GM18511 (cell line): ENCODE measurements at regions not wholly inside any gene's neighbourhood (a gene's known extent, or its start where the extent isn't known, plus 50 kb on each side); places are given as distances from the start of the nearest gene placed in this dataset.

ENCODE experiments used
- ATAC-seq: cut with Tn5 transposase; IDR thresholded peaks from one replicate; pipeline ENCODE4 v1.9.1; 2021; ENCODE audit warnings: mild to moderate bottlenecking, moderate library complexity; ENCODE audit not compliant: unreplicated experiment

DNA sequence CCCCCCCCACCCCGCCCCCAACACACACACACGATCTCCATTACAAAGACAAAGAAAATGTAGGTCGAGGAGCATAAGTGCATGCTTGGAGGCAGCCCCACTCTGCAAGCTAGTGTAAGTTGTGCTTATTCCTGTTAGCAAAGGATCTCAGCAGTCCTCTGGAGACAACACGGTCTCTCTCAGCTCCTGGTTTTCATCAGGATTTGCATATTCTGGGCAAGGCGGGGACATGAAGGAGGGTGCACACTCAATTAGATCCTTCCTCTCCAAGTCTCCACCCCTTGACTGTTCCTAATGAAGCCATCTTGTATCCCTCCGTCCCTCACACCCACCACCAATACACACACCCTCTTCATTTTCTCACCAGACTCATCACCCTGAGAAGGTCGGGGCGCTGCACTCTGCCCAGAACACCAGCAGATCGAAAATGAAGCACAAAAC is 63.8 kb downstream of the MRPL46 start:
- no peak for ATAC-seq

DNA sequence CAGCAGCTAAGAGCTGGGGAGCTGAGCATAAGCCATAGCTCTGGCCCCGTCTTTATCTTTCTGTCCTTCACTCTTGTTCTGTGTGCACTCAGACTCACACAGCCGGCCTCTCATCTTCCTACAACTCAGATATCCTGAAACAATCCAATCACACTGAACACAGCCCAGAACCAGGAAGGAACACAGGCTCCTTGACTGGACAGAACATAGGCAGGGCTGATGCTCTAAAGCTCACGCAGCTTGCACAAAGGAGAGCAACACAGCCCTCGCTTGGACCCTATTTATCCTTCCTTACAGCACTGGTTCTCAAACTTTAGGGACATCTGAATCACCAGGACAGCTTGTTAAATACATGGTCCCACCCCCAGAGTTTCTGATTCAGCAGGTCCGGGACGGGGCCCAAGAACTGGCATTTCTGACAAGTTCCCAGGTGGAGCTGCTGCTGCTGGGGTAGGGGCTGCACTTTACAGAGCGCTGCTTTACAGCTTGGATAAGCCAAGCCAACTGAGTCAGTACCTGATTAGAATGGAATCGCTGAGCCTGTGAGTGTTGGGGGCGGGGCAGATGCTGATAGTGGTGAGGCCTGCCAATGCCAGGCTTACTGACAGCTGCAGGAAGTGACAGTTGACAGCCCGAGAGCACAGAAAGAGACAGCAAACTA is 65.1 kb downstream of the MRPL46 start:
- ATAC-seq, result no peak

DNA sequence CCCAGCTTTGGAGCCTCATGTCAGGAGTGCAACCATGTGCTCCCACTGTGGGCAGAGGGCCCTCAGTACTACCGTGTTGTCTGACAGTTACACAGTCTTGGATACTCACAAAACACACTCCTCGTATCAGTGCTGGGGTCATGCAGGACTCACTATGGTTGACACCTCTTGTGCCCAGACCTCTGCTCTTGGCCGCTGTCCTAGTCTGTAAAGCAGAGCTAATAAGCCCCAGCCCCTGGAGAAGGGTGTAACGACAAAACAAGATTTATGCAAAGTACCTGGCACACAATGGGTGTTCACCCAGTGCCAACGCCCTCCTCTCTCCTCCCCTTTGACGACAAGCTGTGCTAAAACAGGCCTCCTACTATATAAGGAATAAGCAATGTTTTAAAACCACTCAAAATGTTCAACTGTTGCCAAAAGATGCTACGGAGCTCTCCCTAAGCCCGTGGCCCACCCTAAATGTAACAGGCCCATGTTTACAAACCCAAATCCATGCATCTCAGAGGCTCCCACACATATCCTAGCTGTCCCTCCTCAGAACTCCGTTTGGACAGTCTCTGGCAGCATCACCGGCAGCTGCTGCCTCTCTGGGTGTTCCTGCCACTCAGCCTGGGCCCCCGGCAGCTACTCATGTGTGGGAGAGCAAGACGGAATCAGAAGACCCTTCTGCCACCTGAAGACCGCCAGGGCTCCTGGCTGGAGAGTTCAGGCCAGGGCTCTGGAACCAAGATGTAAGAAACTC is 65.8 kb downstream of the MRPL46 start:
- no peak for ATAC-seq

DNA sequence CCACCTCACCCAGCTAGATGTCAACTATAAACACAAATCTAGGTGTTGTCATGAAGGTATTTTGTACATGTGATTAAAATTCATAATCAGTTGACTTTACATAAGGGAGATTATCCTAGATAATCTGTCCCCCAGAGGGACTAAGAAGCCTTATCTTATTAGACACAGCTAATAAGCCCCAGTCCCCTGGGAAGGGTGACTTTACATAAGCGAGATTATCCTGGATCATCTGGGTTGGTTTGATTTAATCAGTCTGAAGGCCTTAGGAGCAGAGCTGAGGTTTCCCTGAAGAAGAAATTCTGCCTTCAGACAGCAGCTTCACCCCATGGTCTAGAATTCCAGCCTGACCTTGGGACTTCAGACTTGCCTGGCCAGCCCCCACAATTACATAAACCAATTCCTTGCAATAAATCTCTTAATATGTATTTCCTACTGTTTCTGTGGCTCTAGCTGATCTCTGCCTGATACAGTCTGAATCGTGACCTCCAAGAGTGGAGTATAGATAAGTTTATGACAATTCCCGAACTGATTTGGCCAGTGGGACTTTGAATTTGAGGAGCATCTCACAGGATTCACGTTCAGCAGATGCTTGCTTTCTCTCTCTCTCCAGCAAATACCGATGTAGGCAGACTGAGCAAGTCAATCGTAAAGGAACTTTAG is 66.5 kb downstream of the MRPL46 start:
- ATAC-seq, result no peak

DNA sequence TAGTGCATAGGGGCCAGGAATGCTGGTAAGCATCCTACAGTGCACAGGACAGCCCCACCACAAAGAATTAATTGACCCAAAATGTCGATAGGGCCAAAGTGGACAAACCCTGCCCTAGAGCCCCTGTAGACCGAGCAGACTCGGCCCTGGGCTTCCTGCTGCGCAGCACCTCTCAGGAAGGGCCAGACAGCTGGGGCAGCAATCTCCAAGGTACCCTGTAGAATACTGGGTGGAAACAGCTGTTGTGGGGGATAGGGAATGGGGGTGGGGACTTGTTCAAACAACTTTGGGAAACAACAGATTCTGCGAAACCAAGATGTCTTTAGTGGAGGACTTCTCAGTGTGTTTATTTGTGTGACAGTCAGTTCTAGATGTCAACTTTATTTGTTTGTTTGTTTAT is 67.1 kb downstream of the MRPL46 start:
- no peak for ATAC-seq

DNA sequence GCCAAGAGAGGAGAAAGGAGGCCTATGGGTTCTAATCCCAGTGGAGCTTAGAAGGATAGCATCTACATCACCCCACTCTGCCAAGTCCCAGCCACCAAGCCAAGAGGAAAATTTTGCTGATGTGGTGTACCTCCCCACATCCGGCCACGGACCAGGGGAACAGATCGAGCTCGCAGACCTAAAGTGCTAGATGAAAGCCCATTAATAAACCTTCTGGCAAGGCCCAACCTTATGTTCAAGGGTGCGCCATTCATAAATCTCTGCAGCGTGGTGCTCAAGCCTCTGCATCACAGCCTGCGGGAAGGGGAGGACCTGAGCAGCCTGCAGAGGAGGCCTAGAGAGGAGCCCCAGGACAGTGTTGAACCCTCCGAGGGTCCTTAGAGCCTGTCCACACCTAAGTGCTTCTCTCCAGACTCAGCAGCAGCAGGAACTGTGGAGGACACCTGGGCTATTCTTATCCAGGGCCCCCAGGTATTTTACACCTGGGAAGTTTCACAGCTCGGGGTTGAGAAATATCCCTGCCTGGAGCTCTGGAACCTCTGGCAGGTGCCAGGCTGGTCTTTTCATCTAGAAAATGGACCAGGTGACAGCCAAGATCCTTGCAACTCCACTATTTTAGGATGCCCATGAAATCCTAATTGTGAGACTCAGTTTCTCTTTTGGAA is 68.0 kb downstream of the MRPL46 start:
- no peak for ATAC-seq

DNA sequence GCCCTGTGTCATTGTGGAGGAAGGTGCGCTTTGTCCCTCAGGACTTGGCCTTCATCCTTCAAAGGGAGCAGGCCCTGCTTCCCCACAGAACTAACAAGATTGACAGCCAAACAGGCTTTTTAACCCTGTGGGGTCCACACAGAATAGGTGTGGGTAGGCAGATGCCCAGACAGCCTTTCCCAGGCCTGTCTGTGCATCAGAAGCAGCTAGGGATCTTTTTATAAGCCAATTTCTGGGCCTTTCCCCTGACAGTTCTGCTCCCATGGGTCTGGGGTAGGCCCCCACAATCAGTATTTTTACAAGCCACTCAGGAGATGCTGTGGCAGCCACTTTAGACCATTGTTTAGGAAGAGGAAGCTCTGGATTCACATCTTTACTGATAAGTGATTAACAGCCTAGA is 69.2 kb downstream of the MRPL46 start:
- no peak for ATAC-seq

DNA sequence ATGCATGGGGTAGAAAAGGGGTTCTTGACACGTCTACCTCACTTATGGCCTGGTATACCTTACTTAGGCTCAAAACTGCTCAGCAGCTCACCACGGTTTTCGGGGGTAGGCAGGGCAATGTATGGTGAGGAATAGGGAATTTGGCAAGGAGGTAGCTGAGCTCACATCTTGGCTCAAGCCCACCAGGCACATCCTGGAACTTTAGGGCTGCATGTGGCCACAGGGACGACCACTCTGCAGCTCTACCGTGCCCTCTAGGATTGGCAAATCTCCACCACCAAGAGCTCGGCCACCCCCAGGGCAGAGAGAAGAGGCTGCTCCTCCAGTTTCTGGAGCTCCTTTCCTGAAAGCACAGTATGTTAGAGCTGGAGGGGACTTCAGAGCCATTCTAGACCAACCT is 69.7 kb downstream of the MRPL46 start:
- ATAC-seq, result no peak

DNA sequence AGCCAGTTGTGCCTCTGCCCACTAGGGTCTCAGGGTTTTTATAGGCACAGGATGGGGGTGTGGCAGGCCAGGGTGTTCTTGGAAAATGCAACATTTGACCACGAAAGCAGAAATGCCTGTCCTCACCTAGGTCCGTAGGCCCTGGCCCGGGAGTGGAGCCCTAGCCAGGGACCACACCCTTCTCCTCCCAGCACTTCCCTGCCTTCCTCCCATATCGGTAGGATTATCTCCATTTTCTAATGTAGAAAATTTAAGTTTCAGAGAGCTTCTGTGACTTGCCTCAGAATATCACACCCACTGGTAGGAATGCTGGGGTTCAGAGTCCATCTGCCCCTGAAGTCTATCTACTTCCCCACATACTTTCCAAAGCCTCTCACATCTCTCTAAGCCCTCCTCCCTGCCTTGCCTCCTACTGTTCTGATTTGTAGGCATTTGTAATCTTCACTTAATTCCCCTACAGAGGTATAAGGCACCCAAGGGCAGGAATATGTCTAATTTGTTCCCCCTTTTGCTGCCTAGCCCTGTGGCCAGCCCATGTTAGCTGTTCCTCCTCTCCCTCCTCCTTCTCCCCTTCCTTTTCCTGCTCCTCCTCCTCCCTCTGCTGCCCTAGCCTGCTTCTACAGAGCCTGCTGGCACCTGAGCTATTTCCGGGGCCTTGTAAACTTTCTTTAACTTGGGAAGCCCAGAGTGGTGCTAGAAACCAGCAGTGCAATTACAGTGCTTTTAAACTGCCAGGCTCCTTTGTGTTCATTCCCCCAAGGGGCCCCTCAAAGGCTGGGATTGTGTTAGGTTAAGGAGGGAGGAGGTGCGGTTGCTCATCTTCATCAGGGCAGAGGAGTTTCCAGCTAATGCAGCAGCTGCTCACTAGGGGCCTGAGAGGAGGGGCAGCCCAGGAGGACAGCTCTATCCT is 71.1 kb downstream of the MRPL46 start:
- no peak for ATAC-seq

DNA sequence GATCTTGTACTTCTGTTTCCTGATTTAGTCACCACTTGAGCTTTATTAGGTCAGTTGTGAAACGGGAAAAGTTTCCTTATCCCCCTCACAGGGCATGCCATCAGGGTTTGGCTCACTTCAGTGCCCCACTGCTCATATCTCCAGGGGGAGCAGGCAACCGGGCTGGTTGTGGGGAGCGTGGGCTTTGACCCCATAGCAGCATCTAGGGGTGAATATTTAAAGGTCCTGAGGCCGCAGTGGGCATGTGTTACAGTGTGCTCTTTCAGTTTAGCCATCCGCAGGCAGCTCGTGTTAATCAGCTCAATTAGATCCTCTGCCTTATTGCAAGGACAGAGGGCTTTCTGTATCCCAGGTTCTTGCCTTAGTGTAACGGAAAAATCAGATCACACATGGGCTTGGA is 71.9 kb downstream of the MRPL46 start:
- no peak for ATAC-seq

DNA sequence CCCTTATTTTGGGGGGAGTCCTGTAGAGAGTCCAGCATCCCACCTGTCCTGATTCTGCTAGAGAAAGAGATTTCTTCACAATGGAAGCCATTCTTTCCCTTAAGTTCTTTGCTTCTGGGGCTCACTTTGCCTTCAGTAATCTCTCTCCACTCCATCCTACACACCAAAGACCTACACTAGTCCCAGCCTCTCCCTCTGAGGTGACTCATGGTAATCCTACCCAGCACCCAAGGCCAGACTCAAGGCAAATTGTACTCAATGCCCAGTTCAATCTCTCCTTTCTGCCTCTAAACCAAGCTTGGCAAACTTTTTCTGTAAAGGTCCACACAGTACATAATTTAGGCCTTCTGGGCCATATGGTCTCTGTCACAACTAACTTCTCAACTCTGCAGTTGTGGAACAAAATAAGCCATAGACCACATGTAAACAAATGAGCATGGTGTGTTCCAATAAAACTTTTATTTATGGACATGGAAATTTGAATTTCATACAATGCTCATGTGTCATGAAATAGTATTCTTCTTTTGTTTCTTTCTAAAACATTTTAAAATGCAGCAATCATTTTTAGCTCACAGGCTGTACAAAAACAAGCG is 72.5 kb downstream of the MRPL46 start:
- ATAC-seq, result no peak

DNA sequence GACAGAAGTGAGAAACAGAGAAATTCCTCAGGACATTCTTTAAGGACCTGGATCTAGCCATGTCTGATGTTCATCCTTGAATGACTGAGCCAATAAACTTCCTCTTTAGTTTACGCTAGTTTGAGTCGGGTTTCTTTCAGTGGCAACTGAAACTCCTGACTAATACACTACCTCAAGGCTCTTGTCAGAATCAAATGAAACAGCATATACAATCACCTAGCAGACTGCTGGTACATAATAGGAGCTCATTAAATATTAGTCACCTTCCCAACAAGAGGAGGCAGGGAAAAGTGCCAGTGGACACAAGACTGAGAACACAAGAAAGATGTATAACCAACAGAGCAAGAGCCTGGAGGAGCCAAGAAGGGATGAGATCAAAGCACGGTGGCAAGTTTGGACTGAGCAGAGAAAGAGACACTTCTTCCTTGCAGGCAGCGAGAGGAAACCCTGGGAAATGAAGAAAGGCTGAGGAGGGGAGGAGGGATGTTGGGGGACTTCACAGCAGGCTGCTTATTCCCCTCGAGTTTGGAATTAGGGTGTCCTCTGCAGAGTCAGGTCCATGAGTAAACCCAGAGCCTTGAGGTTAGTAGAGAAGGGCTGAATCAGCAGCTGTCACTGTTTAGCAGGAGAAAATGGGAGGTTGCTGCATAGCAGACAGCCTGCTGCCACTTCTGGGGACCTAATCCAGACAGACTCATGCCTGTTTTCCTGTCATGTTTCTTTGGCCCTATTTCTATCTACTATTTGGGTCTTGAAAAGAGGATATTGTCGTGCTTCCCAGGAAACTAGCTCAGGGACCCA is 73.3 kb downstream of the MRPL46 start:
- peak; percentile 50 for ATAC-seq

DNA sequence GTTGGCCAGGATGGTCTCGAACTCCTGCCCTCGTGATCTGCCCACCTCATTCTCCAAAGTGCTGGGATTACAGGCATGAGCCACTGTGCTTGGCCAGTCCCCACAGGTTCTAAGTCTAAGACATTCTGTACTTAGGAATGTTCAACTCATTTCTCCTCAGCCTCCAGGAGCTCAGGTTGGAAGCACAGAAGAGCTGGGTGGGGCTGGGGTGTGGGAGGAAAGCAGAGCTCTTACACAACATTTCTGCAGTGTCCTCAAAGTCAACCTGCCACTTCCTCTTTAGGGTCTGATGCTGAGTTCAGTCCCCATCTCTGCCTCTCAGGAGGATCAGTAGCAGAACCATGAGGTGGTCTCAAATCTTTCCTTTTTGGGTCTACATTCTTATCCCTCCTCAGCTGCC is 75.5 kb downstream of the MRPL46 start:
- no peak for ATAC-seq

DNA sequence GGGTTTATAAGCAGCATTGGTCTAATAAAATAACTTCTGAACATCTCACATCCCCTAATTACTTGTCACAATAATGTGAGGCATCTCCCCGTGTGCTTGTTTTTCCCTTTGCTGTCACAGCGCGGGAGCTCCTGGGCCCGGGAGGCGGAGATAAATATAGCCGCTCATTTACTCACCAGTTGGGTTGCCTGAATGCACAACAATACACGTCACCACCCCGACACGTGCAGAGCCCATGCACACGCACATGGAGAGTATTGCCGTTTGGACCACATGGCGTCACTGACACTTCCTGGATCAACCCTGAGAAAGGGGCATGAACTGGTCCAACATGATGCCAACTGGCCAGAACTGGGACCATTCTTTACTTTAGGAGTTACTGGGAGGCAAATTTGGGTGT is 76.2 kb downstream of the MRPL46 start:
- no peak for ATAC-seq

DNA sequence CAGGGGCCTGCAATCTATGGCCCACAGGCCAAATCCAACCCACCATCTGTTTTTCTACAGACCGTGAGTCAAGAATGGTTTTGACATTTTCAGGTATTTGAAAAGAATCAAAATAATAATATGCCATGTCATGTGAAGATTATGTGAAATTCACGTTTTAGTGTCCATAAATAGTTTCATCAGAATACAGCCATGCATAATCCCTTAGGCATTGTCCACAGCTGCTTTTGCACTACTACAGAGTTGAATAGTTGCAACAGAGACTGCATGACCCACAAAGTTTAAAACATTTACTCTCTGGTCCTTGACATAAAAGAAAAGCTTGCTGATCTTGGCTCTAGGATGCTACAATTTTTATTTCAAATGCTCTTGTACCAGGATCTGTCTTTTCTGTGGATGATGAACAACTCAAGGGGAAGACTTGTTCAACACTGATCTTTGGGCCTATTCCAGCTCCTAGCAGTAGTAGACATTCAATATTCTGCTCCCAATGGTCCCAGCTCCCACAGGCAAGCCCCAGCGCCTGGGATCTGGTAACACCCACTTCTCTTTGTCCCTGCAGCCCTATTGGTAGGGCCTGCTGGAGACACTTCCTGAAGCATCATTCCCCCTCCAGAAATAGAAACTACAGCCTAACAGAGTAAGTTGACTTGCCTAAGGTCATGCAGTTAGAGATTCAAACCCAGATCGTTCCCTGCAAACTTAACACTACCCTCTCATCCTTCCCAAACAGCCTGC is 76.9 kb downstream of the MRPL46 start:
- no peak for ATAC-seq

DNA sequence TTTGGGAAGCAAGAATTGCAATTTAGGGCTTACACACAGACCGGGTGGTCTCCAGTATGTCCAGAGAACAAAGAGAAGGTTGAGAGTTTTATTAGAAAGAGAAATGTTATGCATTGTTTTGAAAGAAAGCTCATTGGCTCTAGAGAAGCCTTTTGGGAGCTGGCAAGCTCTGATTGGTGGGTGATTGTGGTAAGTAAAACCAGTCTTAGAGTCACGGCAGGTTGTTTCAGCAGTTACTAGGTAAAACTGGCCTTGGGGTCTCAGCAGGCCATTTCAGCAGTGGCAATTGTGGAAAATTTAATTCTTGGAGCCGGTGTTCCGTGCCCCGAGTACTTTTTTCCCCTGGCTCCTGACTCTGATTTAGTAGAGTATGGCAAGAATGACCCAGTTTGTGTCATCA is 78.1 kb downstream of the MRPL46 start:
- ATAC-seq, result no peak

DNA sequence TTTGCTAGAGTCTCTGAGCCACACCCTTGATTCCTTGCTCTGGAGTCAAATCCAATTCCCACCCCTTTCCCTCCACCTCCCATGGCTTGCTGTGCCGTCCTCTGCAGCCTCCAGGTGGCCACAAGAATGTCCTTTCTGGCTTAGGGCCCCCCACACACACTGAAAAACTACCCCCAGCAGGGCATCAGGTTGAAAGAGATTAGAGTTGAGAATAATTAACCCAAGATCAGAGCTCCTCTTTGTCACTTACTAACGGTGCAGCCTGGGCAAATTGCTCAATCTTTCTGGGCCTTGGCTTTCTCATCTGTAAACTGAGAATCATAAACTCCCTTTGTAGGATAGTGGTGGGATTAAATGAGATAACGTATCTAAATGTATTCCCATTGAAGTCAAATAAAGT is 78.5 kb downstream of the MRPL46 start:
- no peak for ATAC-seq

DNA sequence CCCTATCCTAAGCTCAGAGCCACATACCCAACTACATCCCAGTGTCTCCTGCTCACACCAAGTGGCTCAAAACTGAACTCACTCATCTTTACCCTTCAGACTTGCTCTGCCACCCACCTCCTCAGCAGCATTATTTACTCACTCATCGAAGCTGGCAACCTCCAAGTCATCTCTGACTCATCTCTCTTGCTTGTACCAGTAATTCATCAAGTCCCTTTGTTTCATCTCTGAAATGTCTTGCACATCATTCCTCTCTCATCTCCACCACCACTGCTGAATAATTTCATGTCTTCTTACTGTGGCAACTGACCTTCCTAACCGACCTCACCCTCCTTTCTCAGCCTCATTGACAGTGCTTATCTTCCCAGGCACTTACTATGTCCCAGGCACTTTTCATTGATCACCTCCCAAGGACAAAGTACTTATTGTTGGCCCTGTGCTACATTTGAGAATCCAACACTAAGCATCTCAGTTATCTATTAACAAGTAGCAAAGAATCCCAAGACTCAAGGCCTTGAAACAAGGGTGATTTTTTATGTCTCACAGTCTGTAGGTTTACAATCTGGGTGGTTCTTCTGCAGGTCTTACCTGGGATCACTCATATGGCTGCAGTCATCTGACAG is 82.0 kb downstream of the MRPL46 start:
- ATAC-seq, result no peak
